K562 (cell line): ENCODE measurements at regions not wholly inside any gene's neighbourhood (a gene's known extent, or its start where the extent isn't known, plus 50 kb on each side); places are given as distances from the start of the nearest gene placed in this dataset.

Source experiments
- ATAC-seq: fragments of 200-7000 bp; cut with Tn5 transposase; 3 replicates; pipeline ENCODE4 v1.9.1; 2020; ENCODE audit warnings: moderate library complexity
- BruUV-seq: library from RNA; stranded (reverse); fragments of 400-500 nt; replicated peaks from 2 replicates; lab custom pipeline; 2021; lab: Mats Ljungman, UMichigan
- CTCF ChIA-PET: fragments of 300-600 bp; formaldehyde crosslinking; extraction: SDS; loops from one replicate; lab custom pipeline; 2021; ENCODE audit warnings: low intra/inter-chr PET ratio; lab: Yijun Ruan, JAX
- POLR2A ChIA-PET: fragments of 300-600, 350-650 bp; sonication (Branson Sonifier 250); formaldehyde crosslinking; extraction: SDS; loops from one replicate; lab custom pipeline; 2021; ENCODE audit warnings: antibody characterized with exemption, inconsistent platforms; lab: Yijun Ruan, JAX
- DNase-seq, 4 experiments: peaks; one replicate each; pipeline versions ENCODE4 v3.0.0 to v3.0.0-alpha.2; 2011 to 2018; ENCODE audit warnings: low spot score in 3 of 4, mixed read lengths in 3 of 4; ENCODE audit errors: extremely low read depth in 1 of 4
- FAIRE-seq: peaks from 2 replicates; lab custom pipeline; 2011; peaks lifted over from hg19 to GRCh38; lab: Jason Lieb, UNC
- H2AFZ ChIP-seq: 2 replicates; pipeline ENCODE4 v1.6.0; 2011; ENCODE audit warnings: low read depth, low read length, control low read depth, inconsistent platforms
- H3K27ac ChIP-seq: fragments of 200-600 bp; 3 replicates; pipeline ENCODE4 v1.8.0; 2011; ENCODE audit warnings: low read depth, mild to moderate bottlenecking, control low read depth, inconsistent platforms, low read length, moderate library complexity, mixed read lengths; ENCODE audit errors: extremely low read depth
- H3K27me3 ChIP-seq, 2 experiments: fragments of 300-600 bp in 1 of 2; 2 replicates in 1 of 2; 3 replicates in 1 of 2; pipeline versions ENCODE4 v1.6.0 to v1.8.0; 2011; ENCODE audit warnings: inconsistent platforms in 2 of 2, low read length in 2 of 2, mild to moderate bottlenecking in 1 of 2, mixed read lengths in 1 of 2, moderate library complexity in 1 of 2; ENCODE audit not compliant: control insufficient read depth in 2 of 2, insufficient read depth in 2 of 2
- H3K36me3 ChIP-seq: fragments of 300-600 bp; 3 replicates; pipeline ENCODE4 v1.8.0; 2011; ENCODE audit warnings: mild to moderate bottlenecking, low read length, inconsistent platforms; ENCODE audit not compliant: control insufficient read depth, insufficient read depth
- H3K4me1 ChIP-seq, 2 experiments: fragments of 200-600 bp in 1 of 2; replicated peaks in 1 of 2; 2 replicates in 1 of 2; 3 replicates in 1 of 2; pipeline versions ENCODE4 v1.5.1 to v1.8.0; 2011; ENCODE audit warnings: inconsistent platforms in 2 of 2, low read length in 2 of 2, mild to moderate bottlenecking in 1 of 2, mixed read lengths in 1 of 2, moderate library complexity in 1 of 2; ENCODE audit not compliant: control insufficient read depth in 2 of 2, insufficient read depth in 2 of 2
- H3K4me2 ChIP-seq: 2 replicates; pipeline ENCODE4 v1.6.1; 2011; ENCODE audit warnings: low read length, control low read depth, inconsistent platforms, mixed read lengths; ENCODE audit not compliant: insufficient read depth
- H3K4me3 ChIP-seq: fragments of 200-600 bp; sonication (generic), shearing (Covaris generic); 2 replicates; pipeline ENCODE4 v1.5.1; 2016; ENCODE audit warnings: control low read depth, inconsistent platforms
- H3K79me2 ChIP-seq: fragments of 200-600 bp; 3 replicates; pipeline ENCODE4 v1.8.0; 2011; ENCODE audit warnings: low read length, inconsistent platforms; ENCODE audit not compliant: control insufficient read depth, insufficient read depth
- H3K9ac ChIP-seq, 2 experiments: 2 replicates each; pipeline versions ENCODE4 v1.6.0 to v1.6.1; 2011; ENCODE audit warnings: low read depth in 2 of 2, low read length in 2 of 2, control low read depth in 1 of 2, inconsistent platforms in 1 of 2, mild to moderate bottlenecking in 1 of 2, mixed read lengths in 1 of 2; ENCODE audit not compliant: insufficient read depth in 1 of 2
- H3K9me1 ChIP-seq: one replicate; pipeline ENCODE4 v1.6.0; 2011; ENCODE audit warnings: inconsistent platforms, mild to moderate bottlenecking, low read length, moderate library complexity; ENCODE audit not compliant: control insufficient read depth, insufficient read depth
- H3K9me3 ChIP-seq: replicated peaks from 2 replicates; pipeline ENCODE4 v1.5.1; 2011; ENCODE audit warnings: low read depth, low read length, inconsistent platforms; ENCODE audit not compliant: control insufficient read depth, insufficient read depth
- H4K20me1 ChIP-seq: replicated peaks from 2 replicates; pipeline ENCODE4 v1.6.1; 2011; ENCODE audit warnings: low read length, inconsistent platforms, mixed read lengths; ENCODE audit not compliant: control insufficient read depth, insufficient read depth
- NBN ChIP-seq: fragments of 450-650 bp; IDR thresholded peaks from 2 replicates; pipeline ENCODE4 v1.6.1; 2016; ENCODE audit warnings: low read depth, mild to moderate bottlenecking
- NFXL1 ChIP-seq: fragments of 450-650 bp; formaldehyde crosslinking; IDR thresholded peaks from 2 replicates; pipeline ENCODE4 v1.4.0; 2021; ENCODE audit warnings: mild to moderate bottlenecking
- ZBTB7A ChIP-seq: IDR thresholded peaks from 2 replicates; pipeline ENCODE4 v1.6.1; 2011; ENCODE audit warnings: low read depth, mild to moderate bottlenecking, low read length, moderate library complexity, borderline replicate concordance; ENCODE audit not compliant: control insufficient read depth
- ZNF239 ChIP-seq: fragments of 250-450 bp; sonication (Bioruptor Pico); IDR thresholded peaks from 2 replicates; pipeline ENCODE4 v1.4.0; 2020; ENCODE audit warnings: mild to moderate bottlenecking
- whole genome bisulfite sequencing: fragments of 100-300 bp; shearing (Covaris generic); methylation state at CpG from one replicate; pipeline ENCODE4 v1.1.6; 2016; ENCODE audit warnings: low coverage, mixed read lengths; ENCODE audit not compliant: insufficient coverage; ENCODE audit errors: missing lambda C conversion rate; 5-methylcytosine and 5-hydroxymethylcytosine counted together
- in situ Hi-C: fragments of 300-500 bp; cut with MboI; formaldehyde crosslinking; loops from 4 replicates; pipeline ENCODE4 v1.15.0; 2018; ENCODE audit warnings: inconsistent platforms, mixed read lengths
- intact Hi-C: fragments of 100-400 bp; cut with micrococcal nuclease; formaldehyde crosslinking; loops from 2 replicates; pipeline ENCODE4 v1.14.2; 2022
- TF ChIP-seq, protein P1 (sequence below): sonication (generic); formaldehyde crosslinking; IDR thresholded peaks from 2 replicates; pipeline ENCODE4 v1.8.0; 2022; ENCODE audit warnings: mild to moderate bottlenecking, missing genetic modification reagents, borderline replicate concordance

- no peaks in the 10 kb centered on the region for H3K27me3 ChIP-seq
- POLR2A ChIA-PET = no interaction called here
- no peak overlapping the region for H2AFZ ChIP-seq
- H3K36me3 ChIP-seq = no peaks in the 10 kb centered on the region
- no peak overlapping the region for H3K27ac ChIP-seq
- DNase-seq (no peak), FAIRE-seq (no peak), ATAC-seq (no peak)
- no peak overlapping the region for H3K9ac ChIP-seq
- H3K4me1 ChIP-seq = peaks cover 0 to 3% of the 10 kb centered on the region in 2 experiments; a peak in 1 of 5 replicates
- CTCF ChIA-PET = no interaction called here
- H4K20me1 ChIP-seq = no peaks in the 10 kb centered on the region
- no peaks in the 10 kb centered on the region for H3K9me3 ChIP-seq
- no peaks in the 10 kb centered on the region for H3K9me1 ChIP-seq
- in situ Hi-C loops = no loop called here
- H3K79me2 ChIP-seq = no peaks in the 10 kb centered on the region
- no peak overlapping the region for H3K4me2 ChIP-seq
- BruUV-seq = no TSS peak
- intact Hi-C loops = loop anchor here (5.0 kb wide), 2 partner anchors 113 to 167 kb away; no protein-coding TSS in a partner anchor
- H3K4me3 ChIP-seq = no peak overlapping the region
- 8% methylated on average over 6 of the region's 6 CpGs for WGBS
- TF ChIP-seq ZBTB7A (no peak), NFXL1 (CRISPR knock-in tag) (no peak), NBN (no peak)
Observed at GRCh38 chrX:124209792-124210576, 122.5 kb upstream of the TEX13D start.

GRCh38 chrX:124211312-124211942, 121.0 kb upstream of the TEX13D start:
- no peak overlapping the region for H3K27ac ChIP-seq
- H3K4me2 ChIP-seq = no peak overlapping the region
- H3K4me3 ChIP-seq = no peak overlapping the region
- 17% methylated on average over 3 of the region's 3 CpGs for WGBS
- peak overlapping the region; percentile 60 for H2AFZ ChIP-seq
- in situ Hi-C loops (no loop called here), intact Hi-C loops (loop anchor here (1.0 to 5.0 kb wide), 3 partner anchors 114 to 378 kb away; no protein-coding TSS in a partner anchor)
- no peaks in the 10 kb centered on the region for H3K9me1 ChIP-seq
- no peak overlapping the region for H3K9ac ChIP-seq
- POLR2A ChIA-PET = no interaction called here
- ATAC-seq = peak; percentile 95
- FAIRE-seq = peak; percentile 93
- peaks cover 0 to 3% of the 10 kb centered on the region in 2 experiments; a peak in 1 of 5 replicates for H3K4me1 ChIP-seq
- BruUV-seq = no TSS peak
- H3K27me3 ChIP-seq = no peaks in the 10 kb centered on the region
- no peaks in the 10 kb centered on the region for H3K79me2 ChIP-seq
- DNase-seq = peak; percentile 15 to 46 (median 23)
- H3K36me3 ChIP-seq = no peaks in the 10 kb centered on the region
- H3K9me3 ChIP-seq = no peaks in the 10 kb centered on the region
- CTCF ChIA-PET = interaction anchor here (0.8 kb wide), 1 partner anchor 114 kb away, joined by 3 read pairs; no protein-coding TSS in a partner anchor
- no peaks in the 10 kb centered on the region for H4K20me1 ChIP-seq
- TF ChIP-seq, protein P1, sequence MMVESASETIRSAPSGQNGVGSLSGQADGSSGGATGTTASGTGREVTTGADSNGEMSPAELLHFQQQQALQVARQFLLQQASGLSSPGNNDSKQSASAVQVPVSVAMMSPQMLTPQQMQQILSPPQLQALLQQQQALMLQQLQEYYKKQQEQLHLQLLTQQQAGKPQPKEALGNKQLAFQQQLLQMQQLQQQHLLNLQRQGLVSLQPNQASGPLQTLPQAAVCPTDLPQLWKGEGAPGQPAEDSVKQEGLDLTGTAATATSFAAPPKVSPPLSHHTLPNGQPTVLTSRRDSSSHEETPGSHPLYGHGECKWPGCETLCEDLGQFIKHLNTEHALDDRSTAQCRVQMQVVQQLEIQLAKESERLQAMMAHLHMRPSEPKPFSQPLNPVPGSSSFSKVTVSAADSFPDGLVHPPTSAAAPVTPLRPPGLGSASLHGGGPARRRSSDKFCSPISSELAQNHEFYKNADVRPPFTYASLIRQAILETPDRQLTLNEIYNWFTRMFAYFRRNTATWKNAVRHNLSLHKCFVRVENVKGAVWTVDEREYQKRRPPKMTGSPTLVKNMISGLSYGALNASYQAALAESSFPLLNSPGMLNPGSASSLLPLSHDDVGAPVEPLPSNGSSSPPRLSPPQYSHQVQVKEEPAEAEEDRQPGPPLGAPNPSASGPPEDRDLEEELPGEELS (CRISPR knock-in tag) = no peak
- no peak for TF ChIP-seq ZNF239
